Common myeloid progenitor, CD34-positive (primary cell): ENCODE measurements at regions not wholly inside any gene's neighbourhood (a gene's known extent, or its start where the extent isn't known, plus 50 kb on each side); places are given as distances from the start of the nearest gene placed in this dataset.
"Not testable (repeated sequence)": the region's sequence is repeated elsewhere in the genome, so short reads cannot be mapped to it uniquely, and the experiment has no call there.

Source experiments
- CTCF ChIA-PET: fragments of 350-600 bp; sonication (Branson Sonifier 250); formaldehyde crosslinking; loops from one replicate; lab custom pipeline; 2021; ENCODE audit warnings: antibody characterized with exemption; lab: Charles Lee
- POLR2A ChIA-PET: fragments of 350-600 bp; sonication (Branson Sonifier 250); formaldehyde crosslinking; loops from one replicate; lab custom pipeline; 2021; ENCODE audit warnings: antibody characterized with exemption; lab: Charles Lee
- DNase-seq, 3 donors: peaks; one replicate each; pipeline versions ENCODE4 v3.0.0 to v3.0.0-alpha.2; 2013
- H3K27ac ChIP-seq, 2 experiments: 1 replicate in 1 of 2; 2 replicates in 1 of 2; pipeline ENCODE4 v1.7.0; 2013; ENCODE audit warnings: inconsistent platforms in 2 of 2, low read length in 2 of 2, mild to moderate bottlenecking in 2 of 2, low read depth in 1 of 2, moderate library complexity in 1 of 2; ENCODE audit not compliant: severe bottlenecking in 2 of 2, insufficient read depth in 1 of 2, poor library complexity in 1 of 2
- H3K27me3 ChIP-seq, 5 experiments: replicated peaks in 2 of 5; 1 replicate in 3 of 5; 2 replicates in 2 of 5; pipeline versions ENCODE4 v1.6.1 to v1.7.0; 2013; ENCODE audit warnings: low read length in 4 of 5, mild to moderate bottlenecking in 2 of 5, moderate library complexity in 2 of 5, inconsistent platforms in 1 of 5; ENCODE audit not compliant: insufficient read depth in 5 of 5, control insufficient read depth in 4 of 5
- H3K36me3 ChIP-seq, 4 experiments: 1 replicate in 2 of 4; 2 replicates in 2 of 4; pipeline versions ENCODE4 v1.6.1 to v1.7.0; 2013; ENCODE audit warnings: low read length in 3 of 4, control low read depth in 1 of 4, mild to moderate bottlenecking in 1 of 4; ENCODE audit not compliant: control insufficient read depth in 4 of 4, insufficient read depth in 4 of 4
- H3K4me1 ChIP-seq, 4 experiments: 1 replicate in 3 of 4; 2 replicates in 1 of 4; pipeline versions ENCODE4 v1.6.1 to v1.7.1; 2013; ENCODE audit warnings: low read length in 3 of 4, mild to moderate bottlenecking in 3 of 4, control low read depth in 1 of 4, inconsistent platforms in 1 of 4, moderate library complexity in 1 of 4; ENCODE audit not compliant: control insufficient read depth in 4 of 4, insufficient read depth in 4 of 4; ENCODE audit errors: control extremely low read depth in 1 of 4
- H3K4me3 ChIP-seq, 7 experiments: 1 replicate in 4 of 7; 2 replicates in 3 of 7; pipeline versions ENCODE4 v1.5.1 to v1.7.0; 2013; ENCODE audit warnings: mild to moderate bottlenecking in 7 of 7, low read length in 6 of 7, moderate library complexity in 6 of 7, inconsistent platforms in 2 of 7, low read depth in 2 of 7, control low read depth in 1 of 7; ENCODE audit not compliant: insufficient read depth in 4 of 7, control insufficient read depth in 1 of 7; ENCODE audit errors: extremely low read depth in 1 of 7
- H3K9me3 ChIP-seq, 5 experiments: 1 replicate in 4 of 5; 2 replicates in 1 of 5; pipeline versions ENCODE4 v1.6.1 to v1.7.1; 2013; ENCODE audit warnings: low read length in 4 of 5, mild to moderate bottlenecking in 2 of 5, inconsistent platforms in 1 of 5, low read depth in 1 of 5, moderate library complexity in 1 of 5; ENCODE audit not compliant: control insufficient read depth in 4 of 5, insufficient read depth in 2 of 5; ENCODE audit errors: control extremely low read depth in 1 of 5
- WGBS: methylation state at CpG from one replicate; pipeline ENCODE4 v1.1.5; 2013; ENCODE audit not compliant: insufficient coverage; 5-methylcytosine and 5-hydroxymethylcytosine counted together

DNA sequence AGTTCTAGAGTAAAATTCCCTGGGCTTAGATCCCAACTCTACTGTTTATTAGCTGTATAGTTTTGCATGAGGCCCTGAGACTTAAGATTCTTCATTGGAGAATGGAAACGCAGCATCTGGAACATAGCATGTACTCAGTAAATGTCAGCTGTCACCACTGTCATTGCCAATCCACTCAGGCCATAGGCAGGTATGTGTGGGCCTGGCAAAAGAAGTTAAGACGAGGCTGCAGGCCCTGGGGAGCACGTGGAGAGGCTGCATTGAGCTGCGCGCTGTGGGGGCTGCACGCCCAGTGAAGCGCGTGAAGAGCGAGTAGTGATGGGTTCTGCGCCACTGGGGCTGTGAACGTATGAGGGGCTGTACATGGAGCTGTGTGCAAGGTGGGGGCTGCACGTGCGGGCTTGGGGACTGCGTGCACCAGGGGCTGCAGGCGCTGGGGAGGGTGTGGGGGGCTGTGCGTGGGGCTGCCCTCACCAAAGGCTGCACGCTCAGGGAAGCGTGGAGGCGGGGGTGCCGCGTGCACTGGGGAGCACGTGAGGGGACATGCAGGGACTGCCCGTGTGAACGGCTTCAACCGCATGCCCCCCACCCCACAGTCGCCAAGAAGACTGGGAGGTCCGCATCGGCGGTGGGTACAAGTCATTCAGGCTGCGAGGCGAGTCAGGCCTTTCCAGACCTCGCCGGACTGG is 85.5 kb downstream of the PRR15 start:
- no peak overlapping the region for H3K4me3 ChIP-seq
- no peaks in the 10 kb centered on the region for H3K9me3 ChIP-seq
- 98% methylated on average over 32 of the region's 33 CpGs for WGBS
- no peak for DNase-seq
- no peaks in the 10 kb centered on the region for H3K27me3 ChIP-seq
- ChIA-PET POLR2A (no interaction called here), CTCF (interaction anchor here (1.7 to 2.5 kb wide), 2 partner anchors 99 to 101 kb away, joined by 5 to 9 read pairs; no protein-coding TSS in a partner anchor)
- peaks cover 0 to 5% (median 0%) of the 10 kb centered on the region in 4 experiments for H3K4me1 ChIP-seq
- peaks cover 0 to 17% (median 5%) of the 10 kb centered on the region in 4 experiments for H3K36me3 ChIP-seq
- no peak overlapping the region for H3K27ac ChIP-seq

DNA sequence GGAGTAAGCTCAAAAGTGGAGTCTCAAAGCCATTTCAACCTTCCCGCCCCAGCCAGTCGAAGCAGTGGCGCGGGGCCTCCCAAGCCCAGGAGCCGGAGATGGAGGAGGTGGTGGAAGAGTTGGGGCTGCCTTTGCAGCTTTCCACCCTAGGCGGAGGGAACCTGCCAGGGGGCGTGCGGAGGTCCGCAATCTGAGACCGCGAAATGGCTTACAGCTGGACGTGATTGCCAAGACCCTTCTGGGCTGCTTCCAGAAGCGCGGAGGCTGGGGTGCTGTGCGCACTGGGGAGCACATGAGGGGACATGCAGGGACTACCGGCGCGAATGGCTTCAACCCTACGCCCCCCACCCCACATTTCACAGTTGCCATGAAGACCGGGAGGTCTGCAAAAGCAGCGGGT is 86.2 kb downstream of the PRR15 start:
- Histone ChIP-seq H3K4me3 (no peak overlapping the region), H3K27ac (no peak overlapping the region), H3K9me3 (no peaks in the 10 kb centered on the region), H3K36me3 (peaks cover 0 to 17% (median 5%) of the 10 kb centered on the region in 4 experiments), H3K27me3 (no peaks in the 10 kb centered on the region), H3K4me1 (peaks cover 0 to 5% (median 0%) of the 10 kb centered on the region in 4 experiments)
- no peak for DNase-seq
- POLR2A ChIA-PET = no interaction called here
- CTCF ChIA-PET = interaction anchor here (1.2 to 2.5 kb wide), 2 partner anchors 98 to 100 kb away, joined by 7 to 9 read pairs; no protein-coding TSS in a partner anchor
- 96% methylated on average over 20 of the region's 21 CpGs for WGBS

DNA sequence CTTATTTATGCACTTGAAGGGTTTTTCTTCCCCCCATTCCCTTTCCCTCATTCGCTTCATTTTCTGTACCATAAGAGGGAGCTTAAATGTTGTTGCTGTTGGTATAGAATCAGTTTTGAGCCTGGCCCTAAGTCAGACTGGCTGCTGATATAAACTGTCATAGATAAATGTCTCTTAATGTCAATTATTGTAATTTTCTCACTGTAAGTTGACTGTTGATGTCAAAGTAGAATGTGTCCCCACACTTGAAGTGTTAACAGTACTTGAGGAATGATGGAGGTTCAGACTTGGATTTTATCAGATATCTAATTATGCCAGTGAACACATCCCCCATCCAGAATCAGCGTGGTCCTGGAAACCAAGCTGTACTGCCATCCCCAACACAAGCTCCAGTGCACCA is 87.8 kb downstream of the PRR15 start:
- Histone ChIP-seq H3K27me3 (no peaks in the 10 kb centered on the region), H3K9me3 (no peaks in the 10 kb centered on the region), H3K4me1 (peaks cover 0 to 1% (median 0%) of the 10 kb centered on the region in 4 experiments), H3K4me3 (no peak overlapping the region), H3K27ac (no peak overlapping the region), H3K36me3 (peaks cover 0 to 17% (median 5%) of the 10 kb centered on the region in 4 experiments)
- ChIA-PET CTCF (no interaction called here), POLR2A (no interaction called here)
- no peak for DNase-seq
- no CpG with 5 or more reads among the region's 2 CpGs for WGBS

DNA sequence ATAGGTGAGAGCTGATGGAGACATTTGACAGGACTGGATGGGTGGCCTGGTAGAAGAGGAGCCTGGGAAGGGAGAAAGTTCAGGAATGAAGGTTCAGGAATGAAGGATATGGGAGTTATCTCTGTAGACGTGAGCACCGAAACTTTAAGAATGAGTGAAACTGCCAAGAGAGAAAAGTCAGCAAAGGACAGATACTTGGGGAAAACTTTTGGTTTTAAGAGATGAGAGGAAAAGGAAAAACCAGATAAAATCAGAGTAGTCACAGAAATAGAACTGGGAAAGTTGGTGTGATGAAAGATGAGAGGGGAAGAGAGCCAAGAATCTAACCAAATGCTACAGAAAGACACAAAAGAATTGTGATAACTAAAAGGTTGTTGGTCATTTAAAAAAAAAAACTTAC is 88.9 kb downstream of the PRR15 start:
- WGBS = 96% methylated on average over 2 of the region's 2 CpGs
- POLR2A ChIA-PET = no interaction called here
- Histone ChIP-seq H3K4me1 (no peaks in the 10 kb centered on the region), H3K27ac (no peak overlapping the region), H3K27me3 (no peaks in the 10 kb centered on the region), H3K4me3 (no peak overlapping the region), H3K36me3 (peaks cover 0 to 17% (median 5%) of the 10 kb centered on the region in 4 experiments), H3K9me3 (no peaks in the 10 kb centered on the region)
- CTCF ChIA-PET = no interaction called here
- DNase-seq = no peak

DNA sequence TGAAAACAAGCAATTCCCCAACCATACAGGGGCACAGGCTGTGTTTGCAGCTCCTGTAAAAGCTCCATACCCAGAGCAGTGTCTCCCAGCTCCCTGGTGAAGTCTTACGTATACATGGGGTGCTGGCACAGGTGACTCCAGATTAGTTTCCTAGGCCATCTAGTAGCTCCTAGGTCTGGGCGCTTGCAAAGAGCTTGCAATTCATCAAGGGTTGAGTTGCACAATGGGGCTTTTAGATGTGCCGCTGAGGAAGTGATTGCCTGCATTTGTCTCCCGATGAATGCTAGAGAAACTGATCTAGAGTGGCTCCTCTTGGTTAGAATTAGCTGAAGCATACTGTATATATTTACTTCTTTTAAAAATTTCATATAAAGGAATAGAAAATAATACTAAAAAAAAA is 90.7 kb downstream of the PRR15 start:
- peaks cover 0 to 13% (median 4%) of the 10 kb centered on the region in 4 experiments for H3K36me3 ChIP-seq
- H3K27me3 ChIP-seq, POLR2A ChIA-PET, H3K4me3 ChIP-seq, H3K4me1 ChIP-seq, DNase-seq, H3K9me3 ChIP-seq, H3K27ac ChIP-seq: not testable (repeated sequence)
- CTCF ChIA-PET = interaction anchor here (1.2 to 1.8 kb wide), 2 partner anchors 19 to 268 kb away, joined by 3 read pairs; no protein-coding TSS in a partner anchor
- WGBS = 100% methylated on average over 2 of the region's 4 CpGs

DNA sequence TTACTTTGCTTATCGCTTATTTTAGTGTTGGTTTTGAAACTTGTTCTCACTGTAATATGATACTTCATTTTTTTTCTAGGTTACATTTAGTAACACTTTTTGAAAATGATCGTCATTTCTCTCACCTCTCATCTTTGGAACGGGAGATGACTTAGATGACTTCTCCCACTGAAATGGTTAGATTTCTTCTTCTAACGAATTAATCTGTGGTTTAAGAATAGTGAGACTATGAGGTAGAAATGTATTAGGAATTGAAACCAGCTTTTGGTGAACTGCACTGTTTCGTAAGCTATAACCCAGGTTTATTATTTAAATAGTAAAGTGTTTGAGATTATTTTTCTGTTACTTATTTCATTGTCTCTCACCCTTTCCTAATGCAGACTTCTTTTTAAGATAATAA is 93.7 kb downstream of the PRR15 start:
- H3K36me3 ChIP-seq = no peaks in the 10 kb centered on the region
- POLR2A ChIA-PET = no interaction called here
- WGBS = no CpG with 5 or more reads among the region's 5 CpGs
- no peaks in the 10 kb centered on the region for H3K27me3 ChIP-seq
- CTCF ChIA-PET = no interaction called here
- no peaks in the 10 kb centered on the region for H3K9me3 ChIP-seq
- no peaks in the 10 kb centered on the region for H3K4me1 ChIP-seq
- H3K27ac ChIP-seq = no peak overlapping the region
- DNase-seq = no peak
- no peak overlapping the region for H3K4me3 ChIP-seq

DNA sequence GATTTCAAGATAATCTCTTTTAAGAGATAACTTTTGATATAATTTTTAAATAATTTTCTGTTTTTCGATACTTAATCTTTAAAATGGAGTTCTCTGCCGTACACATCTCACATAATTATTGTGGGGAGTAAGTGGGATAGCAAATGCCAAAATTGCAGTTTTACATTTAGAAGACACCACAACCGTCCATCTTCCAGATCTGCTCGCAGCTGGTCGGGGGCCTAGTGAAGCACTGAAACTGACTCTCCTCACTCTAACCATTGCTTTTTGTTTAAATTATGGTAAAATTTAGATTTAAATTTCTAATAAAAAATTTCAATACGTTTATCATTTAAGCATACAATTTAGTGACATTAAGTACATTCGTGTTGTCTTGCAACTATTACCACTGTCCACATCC is 94.2 kb downstream of the PRR15 start:
- Histone ChIP-seq H3K27ac (no peak overlapping the region), H3K4me3 (no peak overlapping the region), H3K27me3 (no peaks in the 10 kb centered on the region), H3K36me3 (no peaks in the 10 kb centered on the region), H3K9me3 (no peaks in the 10 kb centered on the region), H3K4me1 (no peaks in the 10 kb centered on the region)
- ChIA-PET POLR2A (no interaction called here), CTCF (no interaction called here)
- WGBS = 100% methylated on average over 1 of the region's 7 CpGs
- no peak for DNase-seq
